ENCODE measurements at regions not wholly inside any gene's neighbourhood (a gene's known extent, or its start where the extent isn't known, plus 50 kb on each side); places are given as distances from the start of the nearest gene placed in this dataset.

DNA sequence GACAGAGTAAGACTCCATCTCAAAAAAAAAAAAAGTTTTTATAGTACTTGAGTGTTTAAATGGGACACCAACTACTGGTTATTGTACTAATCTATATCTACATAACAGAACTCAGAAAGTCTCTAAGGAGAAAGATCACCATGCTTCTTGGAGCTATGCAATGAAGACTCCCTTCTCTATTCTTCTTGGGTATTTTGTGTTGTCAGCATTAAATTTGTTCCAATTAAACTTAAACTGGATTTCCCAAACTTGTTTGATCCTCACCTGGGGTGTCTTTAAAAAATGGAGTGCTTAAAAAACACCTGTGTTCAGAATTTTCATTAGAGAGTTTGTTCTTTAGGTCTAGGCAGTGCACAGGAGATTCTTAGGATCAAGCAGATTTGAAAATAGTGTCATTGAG, 536.0 kb downstream of the GATA3 start:
- TF ChIP-seq, protein P1, sequence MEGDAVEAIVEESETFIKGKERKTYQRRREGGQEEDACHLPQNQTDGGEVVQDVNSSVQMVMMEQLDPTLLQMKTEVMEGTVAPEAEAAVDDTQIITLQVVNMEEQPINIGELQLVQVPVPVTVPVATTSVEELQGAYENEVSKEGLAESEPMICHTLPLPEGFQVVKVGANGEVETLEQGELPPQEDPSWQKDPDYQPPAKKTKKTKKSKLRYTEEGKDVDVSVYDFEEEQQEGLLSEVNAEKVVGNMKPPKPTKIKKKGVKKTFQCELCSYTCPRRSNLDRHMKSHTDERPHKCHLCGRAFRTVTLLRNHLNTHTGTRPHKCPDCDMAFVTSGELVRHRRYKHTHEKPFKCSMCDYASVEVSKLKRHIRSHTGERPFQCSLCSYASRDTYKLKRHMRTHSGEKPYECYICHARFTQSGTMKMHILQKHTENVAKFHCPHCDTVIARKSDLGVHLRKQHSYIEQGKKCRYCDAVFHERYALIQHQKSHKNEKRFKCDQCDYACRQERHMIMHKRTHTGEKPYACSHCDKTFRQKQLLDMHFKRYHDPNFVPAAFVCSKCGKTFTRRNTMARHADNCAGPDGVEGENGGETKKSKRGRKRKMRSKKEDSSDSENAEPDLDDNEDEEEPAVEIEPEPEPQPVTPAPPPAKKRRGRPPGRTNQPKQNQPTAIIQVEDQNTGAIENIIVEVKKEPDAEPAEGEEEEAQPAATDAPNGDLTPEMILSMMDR (IDR thresholded peaks at IDR 0.05): no peak
- TF ChIP-seq POLR2A (IDR thresholded peaks at IDR 0.05): no peak
